ENCODE measurements at regions not wholly inside any gene's neighbourhood (a gene's known extent, or its start where the extent isn't known, plus 50 kb on each side); places are given as distances from the start of the nearest gene placed in this dataset.

- TF ChIP-seq ZBTB7A (IDR thresholded peaks at IDR 0.05; ENCODE audit: low read depth) (no peak), NFIC (IDR thresholded peaks at IDR 0.05) (no peak), FOXM1 (IDR thresholded peaks at IDR 0.05; ENCODE audit: borderline replicate concordance, low read depth) (no peak), CREB1 (IDR thresholded peaks at IDR 0.05; ENCODE audit: low read depth) (no peak), USF1 (IDR thresholded peaks at IDR 0.05) (no peak)
Measured at GRCh38 chr4:112842513-112842912, 205.6 kb downstream of the LARP7 start.

GRCh38 chr4:112845386-112845785, 204.1 kb upstream of the ANK2 start:
- TF ChIP-seq, protein P1, sequence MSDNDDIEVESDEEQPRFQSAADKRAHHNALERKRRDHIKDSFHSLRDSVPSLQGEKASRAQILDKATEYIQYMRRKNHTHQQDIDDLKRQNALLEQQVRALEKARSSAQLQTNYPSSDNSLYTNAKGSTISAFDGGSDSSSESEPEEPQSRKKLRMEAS (IDR thresholded peaks at IDR 0.05) = no peak
- TF ChIP-seq TAF1 (IDR thresholded peaks at IDR 0.05; ENCODE audit: low read depth) (no peak), RAD21 (IDR thresholded peaks at IDR 0.05; ENCODE audit: low read depth) (no peak), YY1 (IDR thresholded peaks at IDR 0.05; ENCODE audit: low read depth) (no peak), NFIC (IDR thresholded peaks at IDR 0.05) (no peak), CEBPB (IDR thresholded peaks at IDR 0.05) (no peak), TCF12 (IDR thresholded peaks at IDR 0.05; ENCODE audit: low read depth) (no peak), EP300 (IDR thresholded peaks at IDR 0.05; ENCODE audit: borderline replicate concordance) (no peak), ZBTB7A (IDR thresholded peaks at IDR 0.05; ENCODE audit: low read depth) (no peak)

DNA sequence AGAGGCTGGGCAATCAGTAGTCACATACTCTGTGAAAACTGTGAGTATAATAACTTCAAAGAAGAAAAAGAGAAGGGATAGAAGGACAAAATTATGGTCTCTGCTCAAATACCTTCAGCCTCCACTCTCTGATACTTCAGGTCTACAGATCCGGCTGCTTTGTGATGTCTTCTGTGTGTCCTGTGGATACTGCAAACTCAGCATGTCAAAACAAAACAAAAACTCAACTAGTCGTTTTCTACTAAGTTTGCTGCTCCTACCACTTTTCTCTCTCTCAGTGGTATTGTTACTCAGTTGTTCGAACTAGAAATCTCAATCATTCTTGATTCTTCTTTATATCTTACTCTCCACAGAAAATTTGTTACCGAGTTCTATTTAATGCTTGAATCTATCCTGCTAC, 202.4 kb upstream of the ANK2 start:
- no peak for TF ChIP-seq CREB1 (IDR thresholded peaks at IDR 0.05; ENCODE audit: low read depth)
- no peak for TF ChIP-seq RAD21 (IDR thresholded peaks at IDR 0.05; ENCODE audit: low read depth)
- no peak for TF ChIP-seq ZBTB7A (IDR thresholded peaks at IDR 0.05; ENCODE audit: low read depth)
- TF ChIP-seq EGR1 (IDR thresholded peaks at IDR 0.05) = no peak
- TF ChIP-seq TAF1 (IDR thresholded peaks at IDR 0.05; ENCODE audit: low read depth) = no peak
- TF ChIP-seq TCF12 (IDR thresholded peaks at IDR 0.05; ENCODE audit: low read depth) = no peak
- TF ChIP-seq YY1 (IDR thresholded peaks at IDR 0.05; ENCODE audit: low read depth) = no peak
- TF ChIP-seq, protein P1 (IDR thresholded peaks at IDR 0.05) = no peak

DNA sequence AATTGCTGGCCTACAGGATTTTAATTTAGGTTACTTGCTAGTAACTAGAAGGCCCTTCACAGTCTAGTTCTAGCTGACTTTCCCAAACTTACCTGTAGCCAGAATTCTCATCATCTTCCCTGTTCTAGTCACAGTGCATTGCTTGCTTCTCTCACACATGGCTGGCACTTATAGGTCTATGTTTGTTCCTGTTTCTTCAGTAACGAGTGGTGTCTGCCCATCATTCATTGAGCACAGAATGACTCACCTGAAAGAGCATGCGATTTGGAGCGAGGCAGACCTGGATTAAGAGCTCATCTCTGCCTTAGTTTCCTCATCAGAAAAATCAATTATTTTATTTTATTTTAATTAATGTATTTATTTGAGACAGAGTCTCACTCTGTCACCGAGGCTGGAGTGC, 201.7 kb upstream of the ANK2 start:
- no peak for TF ChIP-seq EP300 (IDR thresholded peaks at IDR 0.05; ENCODE audit: borderline replicate concordance)
- TF ChIP-seq ZBTB7A (IDR thresholded peaks at IDR 0.05; ENCODE audit: low read depth) = no peak
- TF ChIP-seq, protein P1 (IDR thresholded peaks at IDR 0.05) = no peak
- no peak for TF ChIP-seq YY1 (IDR thresholded peaks at IDR 0.05; ENCODE audit: low read depth)
- no peak for TF ChIP-seq RAD21 (IDR thresholded peaks at IDR 0.05; ENCODE audit: low read depth)
- no peak for TF ChIP-seq USF1 (IDR thresholded peaks at IDR 0.05)
- TF ChIP-seq, protein P2, sequence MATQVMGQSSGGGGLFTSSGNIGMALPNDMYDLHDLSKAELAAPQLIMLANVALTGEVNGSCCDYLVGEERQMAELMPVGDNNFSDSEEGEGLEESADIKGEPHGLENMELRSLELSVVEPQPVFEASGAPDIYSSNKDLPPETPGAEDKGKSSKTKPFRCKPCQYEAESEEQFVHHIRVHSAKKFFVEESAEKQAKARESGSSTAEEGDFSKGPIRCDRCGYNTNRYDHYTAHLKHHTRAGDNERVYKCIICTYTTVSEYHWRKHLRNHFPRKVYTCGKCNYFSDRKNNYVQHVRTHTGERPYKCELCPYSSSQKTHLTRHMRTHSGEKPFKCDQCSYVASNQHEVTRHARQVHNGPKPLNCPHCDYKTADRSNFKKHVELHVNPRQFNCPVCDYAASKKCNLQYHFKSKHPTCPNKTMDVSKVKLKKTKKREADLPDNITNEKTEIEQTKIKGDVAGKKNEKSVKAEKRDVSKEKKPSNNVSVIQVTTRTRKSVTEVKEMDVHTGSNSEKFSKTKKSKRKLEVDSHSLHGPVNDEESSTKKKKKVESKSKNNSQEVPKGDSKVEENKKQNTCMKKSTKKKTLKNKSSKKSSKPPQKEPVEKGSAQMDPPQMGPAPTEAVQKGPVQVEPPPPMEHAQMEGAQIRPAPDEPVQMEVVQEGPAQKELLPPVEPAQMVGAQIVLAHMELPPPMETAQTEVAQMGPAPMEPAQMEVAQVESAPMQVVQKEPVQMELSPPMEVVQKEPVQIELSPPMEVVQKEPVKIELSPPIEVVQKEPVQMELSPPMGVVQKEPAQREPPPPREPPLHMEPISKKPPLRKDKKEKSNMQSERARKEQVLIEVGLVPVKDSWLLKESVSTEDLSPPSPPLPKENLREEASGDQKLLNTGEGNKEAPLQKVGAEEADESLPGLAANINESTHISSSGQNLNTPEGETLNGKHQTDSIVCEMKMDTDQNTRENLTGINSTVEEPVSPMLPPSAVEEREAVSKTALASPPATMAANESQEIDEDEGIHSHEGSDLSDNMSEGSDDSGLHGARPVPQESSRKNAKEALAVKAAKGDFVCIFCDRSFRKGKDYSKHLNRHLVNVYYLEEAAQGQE (IDR thresholded peaks at IDR 0.05; ENCODE audit: low read depth) = no peak
- TF ChIP-seq FOXM1 (IDR thresholded peaks at IDR 0.05; ENCODE audit: borderline replicate concordance, low read depth) = no peak
- TF ChIP-seq CEBPB (IDR thresholded peaks at IDR 0.05) = no peak
- no peak for TF ChIP-seq EGR1 (IDR thresholded peaks at IDR 0.05)
- no peak for TF ChIP-seq TCF12 (IDR thresholded peaks at IDR 0.05; ENCODE audit: low read depth)

GRCh38 chr4:112848911-112849310, 200.5 kb upstream of the ANK2 start:
- TF ChIP-seq TEAD4 (IDR thresholded peaks at IDR 0.05) (peak; percentile 48; the same call in 1 of the 2 replicates), EP300 (IDR thresholded peaks at IDR 0.05; ENCODE audit: borderline replicate concordance) (no peak; the same call in 1 of the 2 replicates), NFIC (IDR thresholded peaks at IDR 0.05) (peak; percentile 80), CEBPB (IDR thresholded peaks at IDR 0.05) (peak; percentile 17; the same call in 1 of the 2 replicates), USF1 (IDR thresholded peaks at IDR 0.05) (no peak), ZBTB7A (IDR thresholded peaks at IDR 0.05; ENCODE audit: low read depth) (no peak), RAD21 (IDR thresholded peaks at IDR 0.05; ENCODE audit: low read depth) (no peak), CREB1 (IDR thresholded peaks at IDR 0.05; ENCODE audit: low read depth) (no peak), FOXM1 (IDR thresholded peaks at IDR 0.05; ENCODE audit: borderline replicate concordance, low read depth) (no peak), TAF1 (IDR thresholded peaks at IDR 0.05; ENCODE audit: low read depth) (no peak), EGR1 (IDR thresholded peaks at IDR 0.05) (no peak), YY1 (IDR thresholded peaks at IDR 0.05; ENCODE audit: low read depth) (no peak), TCF12 (IDR thresholded peaks at IDR 0.05; ENCODE audit: low read depth) (peak; percentile 46; the same call in 1 of the 2 replicates)
- TF ChIP-seq, protein P2 (IDR thresholded peaks at IDR 0.05; ENCODE audit: low read depth) = no peak
- TF ChIP-seq, protein P1 (IDR thresholded peaks at IDR 0.05) = no peak

Measured in Ishikawa (cell line).